IPS DF 19.7 (cell line): ENCODE measurements at regions not wholly inside any gene's neighbourhood (a gene's known extent, or its start where the extent isn't known, plus 50 kb on each side); places are given as distances from the start of the nearest gene placed in this dataset.

Source experiments
- DNase-seq: peaks from one replicate; pipeline ENCODE4 v3.0.0-alpha.2; 2013; ENCODE audit warnings: low read depth, low spot score

GRCh38 chr11:116257883-116258282 lies 514.9 kb downstream of the BUD13 start:
- no peak for DNase-seq

GRCh38 chr11:116257092-116257491 lies 515.7 kb downstream of the BUD13 start:
- no peak for DNase-seq

- no peak for DNase-seq
These were observed 516.6 kb downstream of the BUD13 start for GRCh38 chr11:116256215-116256614.

- DNase-seq, result no peak
These were observed 517.4 kb downstream of the BUD13 start for GRCh38 chr11:116255321-116255953.

GRCh38 chr11:116250155-116250554 lies 522.6 kb downstream of the BUD13 start:
- DNase-seq, result no peak

- no peak for DNase-seq
These were observed 523.2 kb downstream of the BUD13 start for GRCh38 chr11:116249561-116249960.

GRCh38 chr11:116244889-116245288 lies 527.9 kb downstream of the BUD13 start:
- no peak for DNase-seq

- DNase-seq, result no peak
These were observed 528.3 kb downstream of the BUD13 start for GRCh38 chr11:116244439-116244838.

GRCh38 chr11:116243991-116244390 lies 528.8 kb downstream of the BUD13 start:
- DNase-seq, result no peak

- no peak for DNase-seq
These were observed 530.8 kb downstream of the BUD13 start for GRCh38 chr11:116242006-116242405.

- DNase-seq, result no peak
These were observed 532.1 kb downstream of the BUD13 start for GRCh38 chr11:116240710-116241109.

GRCh38 chr11:116239247-116239646 lies 533.5 kb downstream of the BUD13 start:
- no peak for DNase-seq

GRCh38 chr11:116234989-116235568 lies 537.7 kb downstream of the BUD13 start:
- no peak for DNase-seq

GRCh38 chr11:116233561-116233960 lies 539.2 kb downstream of the BUD13 start:
- DNase-seq, result no peak

- no peak for DNase-seq
These were observed 540.4 kb downstream of the BUD13 start for GRCh38 chr11:116232364-116232828.

GRCh38 chr11:116231543-116231942 lies 541.2 kb downstream of the BUD13 start:
- no peak for DNase-seq

- DNase-seq, result no peak
These were observed 542.3 kb downstream of the BUD13 start for GRCh38 chr11:116230438-116230837.

GRCh38 chr11:116229236-116229970 lies 543.4 kb downstream of the BUD13 start:
- no peak for DNase-seq

GRCh38 chr11:116226731-116227130 lies 546.1 kb downstream of the BUD13 start:
- DNase-seq, result no peak

GRCh38 chr11:116225784-116226585 lies 546.8 kb downstream of the BUD13 start:
- DNase-seq, result no peak

- no peak for DNase-seq
These were observed 547.6 kb downstream of the BUD13 start for GRCh38 chr11:116225236-116225635.

GRCh38 chr11:116224889-116225200 lies 547.9 kb downstream of the BUD13 start:
- no peak for DNase-seq
